22Rv1 (cell line): ENCODE measurements at regions not wholly inside any gene's neighbourhood (a gene's known extent, or its start where the extent isn't known, plus 50 kb on each side); places are given as distances from the start of the nearest gene placed in this dataset.

Experiments used
- ZFX ChIP-seq: fragments of 450-650 bp; IDR thresholded peaks from 2 replicates; pipeline ENCODE4 v1.6.1; 2017; ENCODE audit warnings: antibody characterized with exemption, borderline replicate concordance
- TF ChIP-seq, protein P1 (sequence below): fragments of 450-650 bp; IDR thresholded peaks from 2 replicates; pipeline ENCODE4 v1.5.1; 2017; ENCODE audit warnings: mild to moderate bottlenecking

DNA sequence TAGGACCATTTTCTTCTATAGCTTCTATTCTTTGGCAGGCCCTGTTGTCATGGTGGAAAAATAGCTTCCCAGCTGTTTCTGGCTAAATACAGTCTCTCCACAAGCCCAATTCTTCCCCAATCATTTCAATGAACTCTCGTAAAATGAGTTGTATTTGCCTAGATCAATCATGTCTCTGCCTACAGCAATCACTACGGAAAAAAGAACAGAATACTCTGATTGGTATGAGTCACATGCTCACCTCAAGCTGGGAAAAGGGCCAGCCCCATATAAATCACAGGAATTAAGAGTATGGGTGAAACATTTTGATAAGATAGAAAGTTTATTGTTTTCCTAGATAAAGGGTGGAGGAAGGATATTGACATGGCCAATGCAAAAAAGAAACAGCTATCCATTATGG, 711.4 kb downstream of the EFNA5 start:
- TF ChIP-seq, protein P1, sequence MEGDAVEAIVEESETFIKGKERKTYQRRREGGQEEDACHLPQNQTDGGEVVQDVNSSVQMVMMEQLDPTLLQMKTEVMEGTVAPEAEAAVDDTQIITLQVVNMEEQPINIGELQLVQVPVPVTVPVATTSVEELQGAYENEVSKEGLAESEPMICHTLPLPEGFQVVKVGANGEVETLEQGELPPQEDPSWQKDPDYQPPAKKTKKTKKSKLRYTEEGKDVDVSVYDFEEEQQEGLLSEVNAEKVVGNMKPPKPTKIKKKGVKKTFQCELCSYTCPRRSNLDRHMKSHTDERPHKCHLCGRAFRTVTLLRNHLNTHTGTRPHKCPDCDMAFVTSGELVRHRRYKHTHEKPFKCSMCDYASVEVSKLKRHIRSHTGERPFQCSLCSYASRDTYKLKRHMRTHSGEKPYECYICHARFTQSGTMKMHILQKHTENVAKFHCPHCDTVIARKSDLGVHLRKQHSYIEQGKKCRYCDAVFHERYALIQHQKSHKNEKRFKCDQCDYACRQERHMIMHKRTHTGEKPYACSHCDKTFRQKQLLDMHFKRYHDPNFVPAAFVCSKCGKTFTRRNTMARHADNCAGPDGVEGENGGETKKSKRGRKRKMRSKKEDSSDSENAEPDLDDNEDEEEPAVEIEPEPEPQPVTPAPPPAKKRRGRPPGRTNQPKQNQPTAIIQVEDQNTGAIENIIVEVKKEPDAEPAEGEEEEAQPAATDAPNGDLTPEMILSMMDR = no peak
- TF ChIP-seq ZFX = no peak
